Naive B cell (primary cell): ENCODE measurements at regions not wholly inside any gene's neighbourhood (a gene's known extent, or its start where the extent isn't known, plus 50 kb on each side); places are given as distances from the start of the nearest gene placed in this dataset.
"Not testable (repeated sequence)": the region's sequence is repeated elsewhere in the genome, so short reads cannot be mapped to it uniquely, and the experiment has no call there.

Experiments used
- ATAC-seq, 2 donors: fragments of 150-1000 bp; cut with Tn5 transposase; 2 replicates each; pipeline ENCODE4 v1.10.0; 2021; ENCODE audit warnings: low read depth in 2 of 2, mild to moderate bottlenecking in 2 of 2, moderate library complexity in 2 of 2
- DNase-seq: peaks from one replicate; pipeline ENCODE4 v3.0.0; 2022
- H3K27ac Mint-ChIP-seq, 6 donors: one replicate each; pipeline ENCODE4 v1.8.0; 2020 to 2022; ENCODE audit warnings: mild to moderate bottlenecking in 6 of 6, mixed read lengths in 6 of 6, moderate library complexity in 5 of 6, inconsistent platforms in 2 of 6
- H3K27me3 Mint-ChIP-seq, 3 donors: one replicate each; pipeline ENCODE4 v1.8.0; 2021 to 2022; ENCODE audit warnings: mixed read lengths in 3 of 3, mild to moderate bottlenecking in 1 of 3
- H3K36me3 Mint-ChIP-seq, 2 donors: one replicate each; pipeline ENCODE4 v1.8.0; 2020 to 2022; ENCODE audit warnings: mixed read lengths in 2 of 2, inconsistent platforms in 1 of 2, mild to moderate bottlenecking in 1 of 2
- H3K4me1 Mint-ChIP-seq, 3 donors: one replicate each; pipeline ENCODE4 v1.8.0; 2020 to 2022; ENCODE audit warnings: mixed read lengths in 3 of 3, inconsistent platforms in 1 of 3, mild to moderate bottlenecking in 1 of 3, moderate library complexity in 1 of 3
- H3K4me3 Mint-ChIP-seq, 8 donors: one replicate each; pipeline ENCODE4 v1.8.0; 2020 to 2022; ENCODE audit warnings: mild to moderate bottlenecking in 8 of 8, mixed read lengths in 8 of 8, moderate library complexity in 8 of 8, inconsistent platforms in 2 of 8
- H3K9me3 Mint-ChIP-seq, 7 donors: one replicate each; pipeline ENCODE4 v1.8.0; 2020 to 2022; ENCODE audit warnings: mixed read lengths in 7 of 7, mild to moderate bottlenecking in 5 of 7, inconsistent platforms in 2 of 7, moderate library complexity in 1 of 7

DNA sequence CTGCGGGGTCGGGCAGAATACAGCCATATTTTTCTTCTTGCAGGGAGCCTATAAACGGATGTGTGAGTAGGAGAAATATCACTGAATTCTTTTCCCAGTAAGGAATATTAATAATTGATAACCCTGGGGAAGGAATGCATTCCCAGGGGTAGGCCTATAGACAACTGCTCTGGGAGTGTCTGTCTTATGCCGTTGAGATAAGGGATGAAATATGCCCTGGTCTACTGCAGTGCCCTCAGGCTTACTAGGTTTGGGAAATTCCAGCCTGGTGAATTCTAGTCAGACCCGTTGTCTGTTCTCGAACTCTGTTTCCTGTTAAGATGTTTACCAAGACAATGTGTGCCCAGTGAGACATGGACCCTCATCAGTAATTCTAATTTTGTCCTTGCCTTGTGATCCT, 1129.3 kb downstream of the ZPLD1 start:
- not testable (repeated sequence) for H3K27me3 Mint-ChIP-seq, H3K4me1 Mint-ChIP-seq, H3K27ac Mint-ChIP-seq, DNase-seq, ATAC-seq, H3K4me3 Mint-ChIP-seq, H3K36me3 Mint-ChIP-seq
- peaks cover 0 to 17% (median 7%) of the 10 kb centered on the region in 7 donors for H3K9me3 Mint-ChIP-seq

DNA sequence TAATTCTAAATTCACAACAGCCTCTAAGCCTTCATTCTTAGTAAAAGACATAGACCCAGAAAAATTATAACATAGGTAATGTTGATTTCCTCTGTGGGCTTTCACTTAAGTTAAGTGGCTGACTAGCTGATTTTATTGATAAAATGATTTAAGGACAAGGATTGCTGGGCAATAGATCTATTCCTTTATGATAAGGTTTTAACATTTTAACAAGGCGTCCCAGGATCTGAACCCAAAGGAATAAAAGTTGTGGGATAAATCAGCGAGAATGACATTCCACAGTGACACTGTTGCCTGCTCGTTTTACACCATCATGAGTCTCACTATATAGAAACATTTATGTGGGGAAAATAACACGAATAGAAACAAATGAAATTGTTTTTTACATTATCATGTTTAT, 1151.0 kb downstream of the ZPLD1 start:
- Mint-ChIP-seq H3K4me3 (no peak overlapping the region), H3K9me3 (peaks cover 0 to 5% (median 0%) of the 10 kb centered on the region in 7 donors), H3K27me3 (no peaks in the 10 kb centered on the region), H3K4me1 (no peaks in the 10 kb centered on the region), H3K27ac (no peak overlapping the region), H3K36me3 (no peaks in the 10 kb centered on the region)
- DNase-seq (no peak), ATAC-seq (no peak)

DNA sequence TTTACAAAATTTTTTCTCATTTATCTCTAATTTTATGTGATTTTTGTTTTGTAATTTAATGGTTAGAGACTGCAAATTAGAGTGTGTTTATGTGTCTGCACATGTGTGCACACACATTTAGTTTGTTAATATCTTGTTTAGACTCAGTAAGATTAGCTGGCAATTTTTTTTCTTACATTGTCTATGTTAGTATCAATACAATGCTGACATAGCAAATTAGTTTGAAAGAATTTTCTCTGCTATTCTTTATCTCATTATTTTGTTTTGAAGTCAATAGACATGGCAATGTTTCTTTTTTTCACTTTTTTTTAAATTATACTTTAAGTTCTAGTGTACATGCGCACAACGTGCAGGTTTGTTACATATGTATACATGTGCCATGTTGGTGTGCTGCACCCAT, 1155.0 kb downstream of the ZPLD1 start:
- Mint-ChIP-seq H3K36me3 (no peaks in the 10 kb centered on the region), H3K27me3 (no peaks in the 10 kb centered on the region), H3K27ac (no peak overlapping the region), H3K4me3 (no peak overlapping the region), H3K4me1 (no peaks in the 10 kb centered on the region), H3K9me3 (peaks cover 0 to 6% (median 0%) of the 10 kb centered on the region in 7 donors)
- ATAC-seq, result no peak
- DNase-seq, result no peak

DNA sequence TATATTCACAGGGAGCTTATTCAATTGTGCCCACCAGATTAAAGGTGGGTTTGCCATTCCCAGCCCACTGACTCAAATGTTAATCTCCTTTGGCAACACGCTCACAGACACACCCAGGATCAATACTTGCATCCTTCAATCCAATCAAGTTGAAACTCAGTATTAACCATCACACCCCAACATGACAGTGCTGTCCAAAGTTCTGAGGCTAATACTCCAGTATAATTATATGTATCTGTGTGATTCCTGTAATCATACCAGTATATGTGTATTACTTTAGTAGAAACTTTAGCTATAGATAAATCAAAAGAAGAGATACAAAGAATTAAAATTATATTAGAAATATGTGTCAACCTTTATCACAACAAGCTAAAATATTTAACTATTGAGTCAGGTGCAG, 1166.0 kb downstream of the ZPLD1 start:
- no peak for DNase-seq
- Mint-ChIP-seq H3K27me3 (no peaks in the 10 kb centered on the region), H3K4me3 (no peak overlapping the region), H3K27ac (no peak overlapping the region), H3K9me3 (peaks cover 0 to 6% (median 2%) of the 10 kb centered on the region in 7 donors), H3K4me1 (no peaks in the 10 kb centered on the region), H3K36me3 (no peaks in the 10 kb centered on the region)
- no peak for ATAC-seq

DNA sequence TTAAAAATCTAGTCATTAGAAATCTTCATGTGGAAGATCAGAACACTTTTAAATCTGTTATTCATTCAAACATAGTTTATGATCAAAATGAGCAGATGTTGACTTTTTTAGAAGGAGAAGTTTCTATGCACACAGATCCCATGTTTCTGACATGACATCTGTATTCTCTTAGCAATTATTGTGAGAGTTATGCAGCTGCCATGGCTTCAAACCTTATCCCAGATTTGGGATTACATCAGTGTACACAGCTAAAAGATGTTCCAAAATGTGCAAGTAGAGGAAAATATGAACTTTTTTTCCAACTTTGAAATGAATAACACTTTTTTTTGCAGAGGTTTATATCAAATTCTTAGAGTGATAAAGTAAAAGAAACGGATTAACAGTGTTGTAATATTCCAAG, 1166.9 kb downstream of the ZPLD1 start:
- Mint-ChIP-seq H3K27ac (no peak overlapping the region), H3K9me3 (peaks cover 0 to 6% (median 2%) of the 10 kb centered on the region in 7 donors), H3K36me3 (no peaks in the 10 kb centered on the region), H3K4me3 (no peak overlapping the region), H3K27me3 (no peaks in the 10 kb centered on the region), H3K4me1 (no peaks in the 10 kb centered on the region)
- ATAC-seq (no peak), DNase-seq (no peak)

DNA sequence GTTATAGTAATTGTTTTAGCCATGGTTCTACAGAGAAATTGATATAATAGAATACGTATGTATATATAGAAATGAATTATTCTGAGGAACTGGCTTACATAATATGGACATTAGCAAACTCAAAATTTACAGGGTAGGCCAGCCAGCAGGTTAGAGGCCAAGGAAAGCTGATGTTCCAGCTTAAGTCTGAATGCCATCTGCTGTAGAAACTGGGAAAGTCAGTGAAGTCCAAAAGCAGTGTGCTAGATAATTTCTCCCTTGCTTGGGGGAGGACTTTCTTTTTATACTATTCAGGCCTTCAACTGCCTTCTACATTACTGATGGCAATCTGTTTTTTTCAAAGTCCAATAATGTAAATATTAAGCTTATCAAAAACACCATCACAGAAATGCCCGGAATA, 1174.7 kb downstream of the ZPLD1 start:
- Mint-ChIP-seq H3K9me3 (peaks cover 0 to 6% (median 3%) of the 10 kb centered on the region in 7 donors), H3K4me1 (no peaks in the 10 kb centered on the region), H3K4me3 (no peak overlapping the region), H3K36me3 (no peaks in the 10 kb centered on the region), H3K27ac (no peak overlapping the region), H3K27me3 (no peaks in the 10 kb centered on the region)
- DNase-seq (no peak), ATAC-seq (no peak)

DNA sequence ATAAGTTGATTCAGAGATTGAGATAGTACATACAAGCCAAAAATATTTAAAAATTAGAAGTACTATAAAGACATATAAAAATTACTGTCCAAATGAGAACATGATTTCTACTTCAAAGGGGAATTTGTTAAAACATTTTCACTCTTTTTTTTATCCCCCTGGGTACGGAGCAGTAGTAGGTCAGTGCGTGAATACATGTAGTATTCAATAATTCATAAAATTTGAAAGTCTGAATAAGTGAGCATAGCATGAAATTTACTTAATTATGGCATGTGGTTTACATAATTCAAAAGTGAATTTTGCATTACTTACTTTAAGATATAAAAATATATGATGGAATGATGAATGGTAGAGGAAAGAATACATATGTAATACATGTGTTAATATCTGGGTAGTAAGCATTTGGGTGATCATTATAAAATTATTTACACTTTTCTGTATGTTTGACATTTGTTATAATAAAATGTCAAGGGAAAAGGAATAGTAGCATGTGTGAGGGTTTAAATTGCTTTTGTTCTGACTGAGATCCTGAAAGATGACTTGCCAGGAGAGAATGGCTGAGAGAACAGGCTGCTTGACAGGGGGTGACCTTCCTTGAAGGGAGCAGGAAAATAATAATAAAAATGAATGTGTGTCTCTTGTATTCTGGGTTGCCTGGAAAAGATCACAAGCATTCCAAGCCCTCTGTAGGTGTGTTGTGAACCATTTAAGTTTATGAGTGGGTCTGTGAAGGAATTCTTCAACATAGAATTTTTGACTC, 1178.8 kb downstream of the ZPLD1 start:
- DNase-seq, result no peak
- Mint-ChIP-seq H3K27ac (no peak overlapping the region), H3K36me3 (no peaks in the 10 kb centered on the region), H3K4me3 (no peak overlapping the region), H3K9me3 (peaks cover 0 to 7% (median 0%) of the 10 kb centered on the region in 7 donors), H3K27me3 (no peaks in the 10 kb centered on the region), H3K4me1 (no peaks in the 10 kb centered on the region)
- no peak for ATAC-seq

DNA sequence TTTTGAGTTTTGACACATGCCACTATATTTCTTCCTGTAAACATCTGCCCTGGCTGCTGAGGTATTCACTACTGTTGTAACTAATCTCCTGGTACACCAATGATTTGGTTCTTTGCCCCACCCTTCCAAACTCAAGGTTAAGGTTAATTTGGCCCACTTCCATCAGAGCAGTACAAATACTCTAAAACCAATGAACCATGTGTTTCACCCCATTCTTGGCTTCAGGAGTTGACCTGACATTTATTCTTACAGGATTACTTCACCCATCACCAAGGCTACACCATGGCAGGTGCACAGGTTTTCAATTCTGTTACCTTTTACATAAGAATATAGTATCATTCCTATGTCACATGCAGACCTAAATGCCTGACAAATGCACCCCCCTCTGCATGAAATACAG, 1179.9 kb downstream of the ZPLD1 start:
- no peak for ATAC-seq
- Mint-ChIP-seq H3K27me3 (no peaks in the 10 kb centered on the region), H3K27ac (no peak overlapping the region), H3K4me1 (no peaks in the 10 kb centered on the region), H3K4me3 (no peak overlapping the region), H3K36me3 (no peaks in the 10 kb centered on the region), H3K9me3 (peaks cover 0 to 11% (median 1%) of the 10 kb centered on the region in 7 donors)
- DNase-seq, result no peak

DNA sequence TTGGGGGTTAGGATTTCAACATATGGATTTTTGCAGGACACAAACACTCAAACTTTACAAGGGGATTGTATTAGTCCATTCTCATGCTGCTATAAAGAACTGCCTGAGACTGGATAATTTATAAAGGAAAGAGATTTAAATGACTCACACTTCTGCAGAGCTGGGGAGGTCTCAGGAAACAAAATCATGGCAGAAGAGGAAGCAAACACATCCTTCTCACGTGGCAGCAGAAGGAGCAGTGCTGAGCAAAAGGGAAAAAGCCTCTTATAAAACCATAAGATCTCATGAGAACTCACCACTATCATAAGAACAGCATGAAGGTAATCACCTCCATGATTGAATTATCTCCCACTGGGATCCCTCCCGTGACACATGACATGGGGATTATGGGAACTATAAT, 1183.1 kb downstream of the ZPLD1 start:
- Mint-ChIP-seq H3K36me3 (no peaks in the 10 kb centered on the region), H3K9me3 (peaks cover 0 to 15% (median 2%) of the 10 kb centered on the region in 7 donors), H3K4me1 (no peaks in the 10 kb centered on the region), H3K27ac (no peak overlapping the region), H3K27me3 (no peaks in the 10 kb centered on the region), H3K4me3 (no peak overlapping the region)
- no peak for DNase-seq
- ATAC-seq, result no peak

DNA sequence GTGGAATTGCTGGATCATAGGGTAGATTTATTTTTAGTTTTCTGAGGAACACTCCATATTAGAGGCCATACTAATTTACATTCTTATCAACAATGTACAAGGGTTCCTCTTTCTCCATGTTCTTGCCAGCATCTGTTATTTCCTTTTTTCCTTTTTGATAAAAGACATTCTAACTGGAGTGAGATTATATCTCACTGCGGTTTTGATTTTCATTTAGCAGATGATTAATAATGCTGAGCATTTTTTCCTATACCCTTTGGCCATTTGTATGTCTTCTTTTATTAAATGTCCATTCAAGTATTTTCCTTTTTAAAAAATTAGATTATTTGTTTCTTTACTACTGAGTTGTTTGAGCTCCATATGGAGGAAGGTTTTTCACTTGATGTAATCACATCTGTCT, 1189.5 kb downstream of the ZPLD1 start:
- Mint-ChIP-seq H3K27me3 (no peaks in the 10 kb centered on the region), H3K4me1 (no peaks in the 10 kb centered on the region), H3K4me3 (no peak overlapping the region), H3K36me3 (no peaks in the 10 kb centered on the region), H3K9me3 (peaks cover 0 to 19% (median 9%) of the 10 kb centered on the region in 7 donors), H3K27ac (no peak overlapping the region)
- DNase-seq (no peak), ATAC-seq (no peak)

DNA sequence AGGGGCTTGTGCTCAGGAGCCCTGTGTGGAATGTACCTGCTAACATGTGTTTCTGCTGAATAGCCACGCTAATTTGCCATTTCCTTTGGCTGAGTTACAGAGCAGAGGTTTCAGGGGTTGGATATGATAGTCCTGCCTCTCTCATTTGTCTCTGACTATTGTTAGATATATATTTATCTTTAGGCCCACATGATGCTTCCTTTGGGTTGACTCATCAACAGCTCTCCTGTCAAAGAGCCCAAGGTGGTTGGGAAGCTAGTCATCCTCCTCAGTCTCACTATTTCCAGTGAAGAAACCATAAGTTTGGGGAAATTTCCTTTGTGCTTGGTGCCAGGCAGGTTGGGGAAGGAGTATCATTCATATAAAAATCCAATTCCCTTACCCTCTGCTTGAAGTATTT, 1194.6 kb downstream of the ZPLD1 start:
- H3K4me3 Mint-ChIP-seq, result no peak overlapping the region
- DNase-seq (no peak), ATAC-seq (no peak)
- H3K9me3 Mint-ChIP-seq, result peaks cover 7 to 31% (median 17%) of the 10 kb centered on the region in 7 donors
- H3K27ac Mint-ChIP-seq, result no peak overlapping the region
- H3K4me1 Mint-ChIP-seq, result no peaks in the 10 kb centered on the region
- no peaks in the 10 kb centered on the region for H3K27me3 Mint-ChIP-seq
- H3K36me3 Mint-ChIP-seq, result peaks cover 0 to 7% of the 10 kb centered on the region in 2 donors

DNA sequence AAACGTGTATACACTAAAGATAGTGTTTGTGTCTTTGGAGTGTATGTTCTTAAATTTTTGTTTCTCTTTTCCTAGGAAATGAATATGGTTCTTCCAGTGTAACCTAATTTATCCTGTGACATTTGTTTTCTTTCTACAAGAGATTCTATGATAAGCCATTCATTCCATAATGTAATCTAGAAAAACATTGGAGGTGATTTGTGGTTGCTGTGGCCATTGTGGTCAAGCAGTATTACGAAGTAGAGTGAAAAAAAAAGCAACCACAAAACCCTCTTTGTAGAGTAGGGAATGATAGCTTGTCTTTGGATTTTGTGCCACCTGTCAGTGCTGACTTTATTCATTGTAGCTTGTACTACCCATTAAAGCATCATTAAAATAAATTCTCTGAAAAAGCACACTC, 1209.6 kb downstream of the ZPLD1 start:
- no peaks in the 10 kb centered on the region for H3K4me1 Mint-ChIP-seq

DNA sequence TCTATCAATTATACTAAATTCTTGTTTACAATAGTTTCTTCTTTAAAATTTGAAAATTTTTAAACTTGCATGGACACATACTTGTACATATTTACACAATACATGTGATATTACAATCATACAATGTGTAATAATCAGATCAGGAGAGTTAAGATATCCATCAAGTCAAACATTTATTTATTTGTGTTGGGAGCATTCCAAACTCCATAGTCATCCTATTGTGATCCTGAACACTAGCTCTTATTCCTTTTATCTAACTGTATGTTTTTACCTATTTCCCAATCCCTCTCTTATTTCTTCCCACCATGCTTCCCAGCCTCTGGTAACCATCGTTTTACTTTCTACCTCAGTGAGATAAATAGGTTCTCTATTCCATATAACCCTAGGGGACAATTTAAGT, 1219.2 kb downstream of the ZPLD1 start:
- H3K4me3 Mint-ChIP-seq, result no peak overlapping the region

More for the DNA sequence above, 1209.6 kb downstream of the ZPLD1 start:
- ATAC-seq, result no peak
- DNase-seq, result no peak
- Mint-ChIP-seq H3K4me3 (no peak overlapping the region), H3K9me3 (peaks cover 0 to 5% (median 0%) of the 10 kb centered on the region in 7 donors), H3K36me3 (no peaks in the 10 kb centered on the region), H3K27me3 (no peaks in the 10 kb centered on the region), H3K27ac (no peak overlapping the region)

DNA sequence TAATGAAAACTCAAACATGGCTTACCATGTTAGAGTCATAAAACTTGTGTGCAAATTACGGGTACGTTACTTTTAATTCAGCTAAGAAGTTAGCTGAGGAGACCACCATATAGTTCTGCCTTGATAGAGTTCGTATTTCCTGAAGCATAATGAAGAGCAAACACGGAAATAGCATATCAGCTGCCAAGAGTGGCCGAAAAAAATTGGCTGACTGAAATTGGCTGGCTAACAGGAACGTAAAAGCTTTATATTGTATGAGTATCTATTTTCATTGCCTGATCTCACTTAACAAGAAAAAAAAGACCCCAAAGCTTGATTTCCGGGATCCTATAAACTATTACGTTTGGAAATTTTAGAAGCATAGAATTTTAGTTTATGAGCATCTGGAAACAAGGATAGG, 1222.9 kb downstream of the ZPLD1 start:
- Mint-ChIP-seq H3K4me3 (no peak overlapping the region), H3K27me3 (no peaks in the 10 kb centered on the region), H3K4me1 (no peaks in the 10 kb centered on the region), H3K9me3 (peaks cover 0 to 2% (median 0%) of the 10 kb centered on the region in 7 donors), H3K27ac (no peak overlapping the region), H3K36me3 (no peaks in the 10 kb centered on the region)
- no peak for ATAC-seq
- DNase-seq, result no peak

More for the DNA sequence above, 1219.2 kb downstream of the ZPLD1 start:
- H3K27me3 Mint-ChIP-seq, result no peaks in the 10 kb centered on the region
- H3K27ac Mint-ChIP-seq, result no peak overlapping the region
- H3K4me1 Mint-ChIP-seq, result no peaks in the 10 kb centered on the region
- no peak for ATAC-seq
- DNase-seq, result no peak
- peaks cover 0 to 2% (median 0%) of the 10 kb centered on the region in 7 donors for H3K9me3 Mint-ChIP-seq
- H3K36me3 Mint-ChIP-seq, result no peaks in the 10 kb centered on the region
